H1 (cell line): ENCODE measurements at regions not wholly inside any gene's neighbourhood (a gene's known extent, or its start where the extent isn't known, plus 50 kb on each side); places are given as distances from the start of the nearest gene placed in this dataset.

ENCODE experiments used
- CTCF ChIA-PET: fragments of 300-600 bp; sonication (Branson Sonifier 250); formaldehyde crosslinking; loops from one replicate; lab custom pipeline; 2021; ENCODE audit not compliant: partially characterized antibody; lab: Charles Lee
- POLR2A ChIA-PET: fragments of 300-600 bp; sonication (Branson Sonifier 250); formaldehyde crosslinking; loops from one replicate; lab custom pipeline; 2021; ENCODE audit warnings: inconsistent platforms; ENCODE audit not compliant: partially characterized antibody; lab: Charles Lee
- DNase-seq, 2 experiments: peaks; one replicate each; pipeline versions ENCODE4 v3.0.0 to v3.0.0-alpha.2; 2010 to 2022; ENCODE audit warnings: low spot score in 2 of 2, low read depth in 1 of 2, mixed read lengths in 1 of 2
- FAIRE-seq: peaks from 2 replicates; lab custom pipeline; 2011; peaks lifted over from hg19 to GRCh38; lab: Jason Lieb, UNC
- H2AFZ ChIP-seq: 2 replicates; pipeline ENCODE4 v1.8.1; 2012; ENCODE audit warnings: low read length, inconsistent platforms
- H2AK5ac ChIP-seq: 2 replicates; pipeline ENCODE4 v1.6.1; 2013; ENCODE audit warnings: low read depth, low read length
- H2BK120ac ChIP-seq: replicated peaks from 2 replicates; pipeline ENCODE3; 2013; ENCODE audit warnings: low read depth, low read length, inconsistent platforms
- H2BK12ac ChIP-seq: 2 replicates; pipeline ENCODE4 v1.6.1; 2013; ENCODE audit warnings: low read depth, low read length
- H2BK15ac ChIP-seq: 2 replicates; pipeline ENCODE4 v1.6.1; 2013; ENCODE audit warnings: low read length
- H2BK20ac ChIP-seq: 2 replicates; pipeline ENCODE4 v1.6.1; 2013; ENCODE audit warnings: low read length
- H2BK5ac ChIP-seq: 2 replicates; pipeline ENCODE4 v1.6.1; 2013; ENCODE audit warnings: low read depth, low read length
- H3K14ac ChIP-seq: 2 replicates; pipeline ENCODE4 v1.6.1; 2013; ENCODE audit warnings: inconsistent platforms; ENCODE audit not compliant: insufficient read length
- H3K18ac ChIP-seq: 2 replicates; pipeline ENCODE4 v1.6.1; 2013; ENCODE audit warnings: low read length; ENCODE audit errors: extremely low read depth
- H3K23ac ChIP-seq: 2 replicates; pipeline ENCODE4 v1.6.1; 2013; ENCODE audit warnings: inconsistent platforms; ENCODE audit not compliant: insufficient read length
- H3K23me2 ChIP-seq: 2 replicates; pipeline ENCODE4 v1.6.1; 2013; ENCODE audit warnings: low read depth, low read length
- H3K27ac ChIP-seq: 2 replicates; pipeline ENCODE4 v1.6.1; 2011; ENCODE audit warnings: low read depth, low read length, inconsistent platforms
- H3K27me3 ChIP-seq, 4 experiments: replicated peaks in 1 of 4; 1 replicate in 1 of 4; 2 replicates in 3 of 4; pipeline versions ENCODE4 v1.6.1 to v1.8.1; 2011 to 2013; ENCODE audit warnings: low read length in 3 of 4, mild to moderate bottlenecking in 3 of 4, inconsistent platforms in 2 of 4, mixed read lengths in 2 of 4, moderate library complexity in 1 of 4; ENCODE audit not compliant: control insufficient read depth in 3 of 4, insufficient read depth in 3 of 4; ENCODE audit errors: extremely low read depth in 1 of 4
- H3K36me3 ChIP-seq, 4 experiments: 2 replicates each; pipeline versions ENCODE4 v1.6.1 to v1.8.1; 2011 to 2013; ENCODE audit warnings: mild to moderate bottlenecking in 4 of 4, low read length in 3 of 4, moderate library complexity in 2 of 4, control low read depth in 1 of 4, inconsistent platforms in 1 of 4; ENCODE audit not compliant: insufficient read depth in 4 of 4, control insufficient read depth in 2 of 4
- H3K4ac ChIP-seq: replicated peaks from 2 replicates; pipeline ENCODE3; 2013; ENCODE audit warnings: low read length, low read depth, mixed read lengths, inconsistent platforms; ENCODE audit not compliant: insufficient read length
- H3K4me1 ChIP-seq, 4 experiments: replicated peaks in 1 of 4; 1 replicate in 1 of 4; 2 replicates in 3 of 4; pipeline versions ENCODE4 v1.6.1 to v1.8.1; 2011 to 2013; ENCODE audit warnings: low read length in 3 of 4, inconsistent platforms in 2 of 4, mixed read lengths in 1 of 4; ENCODE audit not compliant: insufficient read depth in 4 of 4, control insufficient read depth in 3 of 4
- H3K4me2 ChIP-seq, 2 experiments: 2 replicates each; pipeline versions ENCODE4 v1.6.1 to v1.8.1; 2011 to 2013; ENCODE audit warnings: low read depth in 2 of 2, low read length in 2 of 2, control low read depth in 1 of 2, inconsistent platforms in 1 of 2, mild to moderate bottlenecking in 1 of 2; ENCODE audit not compliant: insufficient read depth in 1 of 2
- H3K4me3 ChIP-seq, 4 experiments: fragments of 200-600, 300-600 bp in 1 of 4; sonication (generic), shearing (Covaris generic), sonication (Bioruptor Twin) in 1 of 4; 2 replicates each; pipeline versions ENCODE4 v1.5.1 to v1.8.1; 2011 to 2016; ENCODE audit warnings: low read length in 4 of 4, low read depth in 3 of 4, control low read depth in 2 of 4, inconsistent platforms in 2 of 4, mild to moderate bottlenecking in 2 of 4, mixed read lengths in 1 of 4, moderate library complexity in 1 of 4; ENCODE audit not compliant: insufficient read depth in 2 of 4; ENCODE audit errors: extremely low read depth in 1 of 4
- H3K56ac ChIP-seq: replicated peaks from 2 replicates; pipeline ENCODE3; 2013; ENCODE audit warnings: low read depth, mild to moderate bottlenecking, mixed read lengths, low read length, inconsistent platforms; ENCODE audit not compliant: insufficient read length
- H3K79me1 ChIP-seq: 2 replicates; pipeline ENCODE4 v1.6.1; 2013; ENCODE audit warnings: low read depth, low read length, control low read depth
- H3K79me2 ChIP-seq, 2 experiments: 2 replicates each; pipeline versions ENCODE4 v1.6.1 to v1.8.1; 2012 to 2013; ENCODE audit warnings: low read length in 2 of 2, mild to moderate bottlenecking in 2 of 2, inconsistent platforms in 1 of 2; ENCODE audit not compliant: insufficient read depth in 2 of 2, control insufficient read depth in 1 of 2
- H3K9ac ChIP-seq, 4 experiments: replicated peaks in 1 of 4; 1 replicate in 1 of 4; 2 replicates in 3 of 4; pipeline versions ENCODE4 v1.6.1 to v1.8.1; 2011 to 2013; ENCODE audit warnings: low read depth in 3 of 4, low read length in 3 of 4, control low read depth in 2 of 4, mild to moderate bottlenecking in 2 of 4, moderate library complexity in 2 of 4, inconsistent platforms in 1 of 4; ENCODE audit errors: extremely low read depth in 1 of 4
- H3K9me3 ChIP-seq, 2 experiments: 2 replicates each; pipeline versions ENCODE4 v1.6.1 to v1.8.1; 2012 to 2013; ENCODE audit warnings: mild to moderate bottlenecking in 2 of 2, moderate library complexity in 2 of 2, control low read depth in 1 of 2, inconsistent platforms in 1 of 2, low read depth in 1 of 2, low read length in 1 of 2, mixed read lengths in 1 of 2; ENCODE audit not compliant: insufficient read depth in 2 of 2
- H4K20me1 ChIP-seq, 2 experiments: replicated peaks in 1 of 2; 2 replicates each; pipeline versions ENCODE3 to v1.8.1; 2011 to 2013; ENCODE audit warnings: inconsistent platforms in 2 of 2, low read length in 2 of 2, mild to moderate bottlenecking in 1 of 2; ENCODE audit not compliant: insufficient read depth in 2 of 2, control insufficient read depth in 1 of 2
- H4K5ac ChIP-seq: 2 replicates; pipeline ENCODE4 v1.6.1; 2013; ENCODE audit warnings: low read length, low read depth, mixed read lengths, inconsistent platforms; ENCODE audit not compliant: insufficient read length
- H4K8ac ChIP-seq: 2 replicates; pipeline ENCODE4 v1.8.0; 2013; ENCODE audit warnings: mild to moderate bottlenecking, moderate library complexity, low read length, inconsistent platforms; ENCODE audit not compliant: insufficient read depth; ENCODE audit errors: extremely low read depth
- H4K91ac ChIP-seq: replicated peaks from 2 replicates; pipeline ENCODE3; 2013; ENCODE audit warnings: low read length, mixed read lengths, inconsistent platforms; ENCODE audit not compliant: insufficient read length
- BCL11A ChIP-seq, 2 experiments: IDR thresholded peaks; one replicate each; pipeline ENCODE4 v1.6.1; 2011; ENCODE audit warnings: low read depth in 2 of 2, low read length in 2 of 2, mild to moderate bottlenecking in 2 of 2
- CREB1 ChIP-seq: IDR thresholded peaks from 2 replicates; pipeline ENCODE4 v1.6.1; 2012; ENCODE audit warnings: inconsistent platforms
- E2F6 ChIP-seq: IDR thresholded peaks from 2 replicates; pipeline ENCODE4 v1.6.1; 2012; ENCODE audit warnings: inconsistent platforms
- EZH2 ChIP-seq: fragments of 200-600 bp; sonication (generic); IDR thresholded peaks from 2 replicates; pipeline ENCODE4 v1.7.1; 2012; ENCODE audit warnings: low read depth, mild to moderate bottlenecking, moderate library complexity, low read length, inconsistent platforms; ENCODE audit not compliant: severe bottlenecking
- NANOG ChIP-seq: IDR thresholded peaks from 2 replicates; pipeline ENCODE4 v1.6.1; 2011; ENCODE audit warnings: low read length, low read depth, mild to moderate bottlenecking, inconsistent platforms; ENCODE audit not compliant: insufficient read depth, poor library complexity, severe bottlenecking
- POLR2A ChIP-seq, 2 experiments: IDR thresholded peaks; 1 replicate in 1 of 2; 2 replicates in 1 of 2; pipeline ENCODE4 v1.6.1; 2011; ENCODE audit warnings: low read depth in 2 of 2, low read length in 2 of 2, mild to moderate bottlenecking in 2 of 2; ENCODE audit errors: control extremely low read depth in 1 of 2
- RAD21 ChIP-seq, 2 experiments: IDR thresholded peaks in 1 of 2; conservative IDR thresholded peaks in 1 of 2; 2 replicates each; pipeline ENCODE4 v1.6.1; 2011; ENCODE audit warnings: low read depth in 2 of 2, low read length in 2 of 2, improper control_type of control experiment in 1 of 2, inconsistent platforms in 1 of 2, mild to moderate bottlenecking in 1 of 2, moderate library complexity in 1 of 2
- RFX5 ChIP-seq: IDR thresholded peaks from 2 replicates; pipeline ENCODE4 v1.6.1; 2011; ENCODE audit warnings: low read depth, low read length, improper control_type of control experiment, borderline replicate concordance
- SP2 ChIP-seq: IDR thresholded peaks from 2 replicates; pipeline ENCODE4 v1.6.1; 2012; ENCODE audit warnings: mild to moderate bottlenecking, low read length, inconsistent platforms
- TF ChIP-seq, protein P1 (sequence below): IDR thresholded peaks from 2 replicates; pipeline ENCODE4 v1.6.1; 2012; ENCODE audit warnings: inconsistent platforms

GRCh38 chr11:44374001-44374400 lies 64.1 kb upstream of the ALX4 start:
- POLR2A ChIA-PET, result interaction anchor here (0.6 kb wide), 1 partner anchor 296 kb away, joined by 3 read pairs; no protein-coding TSS in a partner anchor
- Histone ChIP-seq H2AK5ac (no peak overlapping the region), H3K27ac (no peak overlapping the region), H4K20me1 (no peaks in the 10 kb centered on the region), H2BK15ac (no peak overlapping the region), H4K91ac (no peak overlapping the region), H3K56ac (no peak overlapping the region), H3K79me1 (no peaks in the 10 kb centered on the region), H3K23me2 (no peaks in the 10 kb centered on the region), H3K9me3 (no peaks in the 10 kb centered on the region), H3K14ac (no peak overlapping the region), H2BK120ac (no peak overlapping the region), H3K4ac (no peak overlapping the region), H2BK12ac (no peak overlapping the region), H4K5ac (no peak overlapping the region), H2AFZ (no peak overlapping the region), H2BK20ac (no peak overlapping the region), H3K27me3 (peaks cover 0 to 2% (median 0%) of the 10 kb centered on the region in 4 experiments; a peak in 3 of 7 replicates), H3K23ac (no peak overlapping the region)
- FAIRE-seq, result no peak
- no peak for DNase-seq
- TF ChIP-seq BCL11A (IDR thresholded peaks at IDR 0.05; ENCODE audit: low read depth in 2 of 2, low read length in 2 of 2), result no peak
- no peak for TF ChIP-seq CREB1
- no peak for TF ChIP-seq RFX5
- no peak for TF ChIP-seq RAD21 (IDR thresholded peaks at IDR 0.05 in 1 of 2, conservative IDR thresholded peaks at IDR 0.05 in 1 of 2; ENCODE audit: low read depth in 2 of 2, low read length in 2 of 2)
- TF ChIP-seq NANOG, result no peak
- no peak for TF ChIP-seq EZH2
- TF ChIP-seq SP2, result no peak
- TF ChIP-seq E2F6, result no peak
- TF ChIP-seq POLR2A (IDR thresholded peaks at IDR 0.05; ENCODE audit: control extremely low read depth in 1 of 2, low read depth in 2 of 2, low read length in 2 of 2), result no peak
- TF ChIP-seq, protein P1, sequence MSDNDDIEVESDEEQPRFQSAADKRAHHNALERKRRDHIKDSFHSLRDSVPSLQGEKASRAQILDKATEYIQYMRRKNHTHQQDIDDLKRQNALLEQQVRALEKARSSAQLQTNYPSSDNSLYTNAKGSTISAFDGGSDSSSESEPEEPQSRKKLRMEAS, result no peak
- TF ChIP-seq, all 59 proteins: peak for 0
- CTCF ChIA-PET, result interaction anchor here (0.7 to 2.1 kb wide), 7 partner anchors 8 to 165 kb away, joined by 3 to 6 read pairs (median 4); no protein-coding TSS in a partner anchor
- no peak overlapping the region for H4K8ac ChIP-seq
- no peaks in the 10 kb centered on the region for H3K79me2 ChIP-seq
- no peak overlapping the region for H3K4me3 ChIP-seq
- H3K4me2 ChIP-seq, result no peak overlapping the region
- H3K4me1 ChIP-seq, result no peaks in the 10 kb centered on the region; a peak in 1 of 7 replicates
- no peak overlapping the region for H3K18ac ChIP-seq
- H2BK5ac ChIP-seq, result no peak overlapping the region
- H3K9ac ChIP-seq, result no peak overlapping the region
- no peaks in the 10 kb centered on the region for H3K36me3 ChIP-seq
